Left ventricle myocardium inferior (tissue), 1 donor: ENCODE measurements at regions not wholly inside any gene's neighbourhood (a gene's known extent, or its start where the extent isn't known, plus 50 kb on each side); places are given as distances from the start of the nearest gene placed in this dataset.

Source experiments
- DNase-seq: peaks from one replicate; pipeline ENCODE4 v3.0.0-alpha.2; 2020
- H3K27ac ChIP-seq: fragments of 200-600 bp; replicated peaks from 2 replicates; pipeline ENCODE4 v1.8.0; 2021
- H3K27me3 ChIP-seq: fragments of 200-600 bp; 2 replicates; pipeline ENCODE4 v1.8.0; 2021; ENCODE audit warnings: low read depth
- H3K36me3 ChIP-seq: fragments of 200-600 bp; 2 replicates; pipeline ENCODE4 v1.8.0; 2021
- H3K4me1 ChIP-seq: fragments of 200-600 bp; 2 replicates; pipeline ENCODE4 v1.8.0; 2021
- H3K4me3 ChIP-seq: fragments of 200-600 bp; 2 replicates; pipeline ENCODE4 v1.8.0; 2021; ENCODE audit warnings: mild to moderate bottlenecking, moderate library complexity
- H3K9me3 ChIP-seq: fragments of 200-600 bp; replicated peaks from 2 replicates; pipeline ENCODE4 v1.8.0; 2021
- intact Hi-C: fragments of 100-400 bp; cut with micrococcal nuclease; formaldehyde crosslinking; loops from one replicate; pipeline ENCODE4 v1.11.0; 2022
- TF ChIP-seq, protein P1 (sequence below): fragments of 200-600 bp; IDR thresholded peaks from 2 replicates; pipeline ENCODE4 v1.8.0; 2021; ENCODE audit warnings: antibody characterized with exemption, mild to moderate bottlenecking, borderline replicate concordance
- donor health status: DM: no; HTN: yes; CAD: no; lungs with severe emphysema.

DNA sequence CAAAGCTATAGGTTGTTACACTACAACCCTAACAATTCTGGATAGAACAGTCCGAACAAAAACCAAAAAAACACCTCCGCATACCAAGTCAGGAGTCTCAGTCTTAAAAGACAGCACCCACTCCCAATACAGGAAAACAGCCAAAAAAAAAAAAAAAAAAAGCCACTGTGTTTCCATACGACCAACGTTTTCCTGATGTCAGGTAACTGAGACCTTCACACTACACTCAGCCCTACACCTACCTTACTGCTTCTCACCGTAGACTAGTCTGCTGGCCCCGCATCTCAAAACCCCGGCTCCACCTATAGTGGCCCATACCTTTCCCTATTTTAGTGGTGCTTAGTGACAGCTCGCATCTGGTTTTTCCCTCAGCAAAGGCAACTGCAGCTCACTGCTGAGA lies 339.5 kb upstream of the ADAMTS9 start:
- no peaks in the 10 kb centered on the region for H3K27me3 ChIP-seq
- no peak overlapping the region for H3K27ac ChIP-seq
- H3K36me3 ChIP-seq = no peaks in the 10 kb centered on the region
- H3K4me3 ChIP-seq = no peak overlapping the region
- no peak for DNase-seq
- intact Hi-C loops = no loop called here
- TF ChIP-seq, protein P1, sequence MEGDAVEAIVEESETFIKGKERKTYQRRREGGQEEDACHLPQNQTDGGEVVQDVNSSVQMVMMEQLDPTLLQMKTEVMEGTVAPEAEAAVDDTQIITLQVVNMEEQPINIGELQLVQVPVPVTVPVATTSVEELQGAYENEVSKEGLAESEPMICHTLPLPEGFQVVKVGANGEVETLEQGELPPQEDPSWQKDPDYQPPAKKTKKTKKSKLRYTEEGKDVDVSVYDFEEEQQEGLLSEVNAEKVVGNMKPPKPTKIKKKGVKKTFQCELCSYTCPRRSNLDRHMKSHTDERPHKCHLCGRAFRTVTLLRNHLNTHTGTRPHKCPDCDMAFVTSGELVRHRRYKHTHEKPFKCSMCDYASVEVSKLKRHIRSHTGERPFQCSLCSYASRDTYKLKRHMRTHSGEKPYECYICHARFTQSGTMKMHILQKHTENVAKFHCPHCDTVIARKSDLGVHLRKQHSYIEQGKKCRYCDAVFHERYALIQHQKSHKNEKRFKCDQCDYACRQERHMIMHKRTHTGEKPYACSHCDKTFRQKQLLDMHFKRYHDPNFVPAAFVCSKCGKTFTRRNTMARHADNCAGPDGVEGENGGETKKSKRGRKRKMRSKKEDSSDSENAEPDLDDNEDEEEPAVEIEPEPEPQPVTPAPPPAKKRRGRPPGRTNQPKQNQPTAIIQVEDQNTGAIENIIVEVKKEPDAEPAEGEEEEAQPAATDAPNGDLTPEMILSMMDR = no peak
- no peaks in the 10 kb centered on the region for H3K4me1 ChIP-seq
- H3K9me3 ChIP-seq = no peaks in the 10 kb centered on the region

DNA sequence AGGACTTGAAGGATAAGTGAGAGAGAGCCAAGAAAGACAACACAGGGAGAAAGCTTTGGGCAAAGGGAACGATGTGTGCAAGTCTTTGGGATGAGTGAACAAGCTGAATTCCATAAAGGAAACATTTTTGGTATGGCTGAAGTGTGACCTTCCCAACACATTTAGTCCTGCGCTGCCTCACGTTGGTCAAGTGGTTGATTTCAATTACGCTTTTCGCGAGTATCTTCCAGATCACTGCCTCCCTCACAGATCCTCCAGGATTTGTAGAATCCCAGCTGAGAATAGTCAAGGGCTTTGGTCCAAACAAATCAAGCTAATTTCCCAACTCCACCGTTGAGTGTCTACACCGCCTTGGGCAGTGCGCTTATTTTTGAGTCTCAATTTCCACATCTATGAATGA lies 338.4 kb upstream of the ADAMTS9 start:
- no peaks in the 10 kb centered on the region for H3K4me1 ChIP-seq
- no peaks in the 10 kb centered on the region for H3K9me3 ChIP-seq
- H3K27me3 ChIP-seq = no peaks in the 10 kb centered on the region
- TF ChIP-seq, protein P1 = no peak
- no peak for DNase-seq
- no peak overlapping the region for H3K27ac ChIP-seq
- intact Hi-C loops = no loop called here
- no peak overlapping the region for H3K4me3 ChIP-seq
- no peaks in the 10 kb centered on the region for H3K36me3 ChIP-seq

DNA sequence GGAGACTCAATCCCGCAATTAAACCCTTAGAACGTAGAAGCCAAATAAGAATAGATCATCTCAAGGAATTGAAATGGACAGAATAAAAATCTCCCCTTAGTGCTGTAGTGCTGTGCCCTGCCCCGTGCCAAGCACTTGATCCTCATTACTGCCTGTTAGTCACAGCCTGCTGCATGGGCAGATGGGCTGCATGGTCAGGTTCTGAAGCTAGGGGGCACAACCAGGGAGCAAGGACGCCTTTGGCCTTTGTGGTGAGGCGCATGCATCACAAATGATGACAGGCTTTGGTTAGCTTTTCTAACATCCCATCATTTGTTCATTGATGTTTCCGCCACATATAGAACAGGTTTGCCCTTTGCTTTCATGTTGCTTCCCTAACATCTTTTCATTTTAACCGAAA lies 336.3 kb upstream of the ADAMTS9 start:
- TF ChIP-seq, protein P1 = no peak
- DNase-seq = no peak
- no peak overlapping the region for H3K27ac ChIP-seq

DNA sequence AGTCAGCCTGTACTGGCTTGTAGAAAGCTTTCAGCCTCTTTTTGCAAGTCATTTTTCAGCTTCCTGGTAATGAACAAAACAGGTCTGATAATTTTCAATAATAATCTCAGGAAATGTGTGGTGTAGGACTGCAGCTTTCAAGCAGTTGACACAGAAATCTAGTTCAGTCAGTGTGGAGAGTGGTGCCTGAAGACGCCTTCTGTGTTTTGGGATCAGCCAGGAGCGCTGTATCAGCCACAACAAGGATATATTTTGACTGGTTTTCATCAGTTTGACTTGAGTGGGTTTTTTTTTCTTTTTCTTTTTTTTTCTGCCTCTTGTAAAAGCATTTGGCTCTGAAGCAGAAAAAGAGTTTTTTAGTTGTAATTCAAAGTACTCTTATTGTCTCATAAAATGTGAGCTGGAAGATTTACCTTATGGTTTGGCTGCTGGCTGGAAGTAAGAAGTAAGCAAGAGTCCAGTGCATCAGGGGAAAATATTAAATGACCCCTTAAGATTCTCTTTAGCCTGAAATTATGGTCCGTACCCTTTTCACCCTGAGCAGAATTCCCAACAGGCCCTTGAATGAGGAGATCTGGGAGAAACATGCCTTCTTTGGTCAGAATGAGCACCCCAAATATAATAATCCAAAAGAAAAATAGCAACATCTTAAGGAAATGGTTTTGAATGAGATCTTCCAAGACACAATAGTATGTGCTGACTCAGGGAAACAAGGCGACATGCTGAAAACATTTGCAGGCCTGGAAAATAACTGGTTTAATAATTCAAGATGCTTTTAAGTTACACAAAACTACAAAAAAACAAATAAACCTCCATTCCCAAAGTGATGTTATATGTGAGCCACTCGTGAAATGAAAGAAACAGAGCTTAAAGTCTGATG lies 332.7 kb upstream of the ADAMTS9 start:
- H3K27me3 ChIP-seq = no peaks in the 10 kb centered on the region
- peak overlapping the region; percentile 20 for H3K27ac ChIP-seq
- no peak overlapping the region for H3K4me3 ChIP-seq
- no peaks in the 10 kb centered on the region for H3K36me3 ChIP-seq
- peaks cover 17% of the 10 kb centered on the region for H3K4me1 ChIP-seq
- intact Hi-C loops = no loop called here
- H3K9me3 ChIP-seq = no peaks in the 10 kb centered on the region
- DNase-seq = no peak
- TF ChIP-seq, protein P1 = no peak

More for the DNA sequence above, 336.3 kb upstream of the ADAMTS9 start:
- Histone ChIP-seq H3K4me3 (no peak overlapping the region), H3K36me3 (no peaks in the 10 kb centered on the region), H3K9me3 (no peaks in the 10 kb centered on the region), H3K27me3 (no peaks in the 10 kb centered on the region), H3K4me1 (peaks cover 17% of the 10 kb centered on the region)
- intact Hi-C loops = no loop called here

DNA sequence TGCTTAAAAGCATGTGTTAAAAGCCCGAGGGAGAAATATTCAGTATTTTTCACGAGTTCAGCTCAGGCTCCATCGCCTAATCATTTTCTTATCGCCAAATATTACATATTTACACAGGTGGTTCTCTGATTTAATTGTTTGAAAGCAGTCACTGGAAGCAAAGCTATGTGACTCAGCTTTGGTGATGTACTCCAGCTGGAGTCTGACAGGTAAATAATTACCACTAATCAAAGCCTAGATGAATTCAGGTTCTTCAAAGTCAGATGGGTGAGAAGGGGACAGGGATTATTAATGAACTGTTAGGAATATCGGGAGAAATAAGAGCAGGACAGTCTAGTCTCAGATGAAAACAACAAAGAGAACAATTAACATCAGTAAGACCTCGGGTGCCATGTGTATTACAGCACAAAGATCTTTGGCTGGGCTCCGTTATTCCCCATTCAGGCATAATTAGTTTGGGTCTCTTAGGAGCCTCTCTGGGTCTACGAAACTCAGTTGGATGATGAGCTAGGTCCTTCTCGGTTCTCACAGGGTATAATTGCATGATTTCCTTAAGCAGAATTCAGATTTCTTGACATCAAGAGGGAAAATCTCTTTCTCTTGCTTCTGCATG lies 331.7 kb upstream of the ADAMTS9 start:
- Histone ChIP-seq H3K4me1 (peaks cover 17% of the 10 kb centered on the region), H3K9me3 (no peaks in the 10 kb centered on the region), H3K27me3 (no peaks in the 10 kb centered on the region), H3K27ac (peak overlapping the region; percentile 20), H3K4me3 (no peak overlapping the region), H3K36me3 (no peaks in the 10 kb centered on the region)
- no peak for DNase-seq
- intact Hi-C loops = no loop called here
- TF ChIP-seq, protein P1 = no peak
